ENCODE measurements at regions not wholly inside any gene's neighbourhood (a gene's known extent, or its start where the extent isn't known, plus 50 kb on each side); places are given as distances from the start of the nearest gene placed in this dataset.
A peak's percentile ranks its signal among the peaks of the same experiment; 100 is the strongest.
"Not testable (repeated sequence)": the region's sequence is repeated elsewhere in the genome, so short reads cannot be mapped to it uniquely, and the experiment has no call there.

DNA sequence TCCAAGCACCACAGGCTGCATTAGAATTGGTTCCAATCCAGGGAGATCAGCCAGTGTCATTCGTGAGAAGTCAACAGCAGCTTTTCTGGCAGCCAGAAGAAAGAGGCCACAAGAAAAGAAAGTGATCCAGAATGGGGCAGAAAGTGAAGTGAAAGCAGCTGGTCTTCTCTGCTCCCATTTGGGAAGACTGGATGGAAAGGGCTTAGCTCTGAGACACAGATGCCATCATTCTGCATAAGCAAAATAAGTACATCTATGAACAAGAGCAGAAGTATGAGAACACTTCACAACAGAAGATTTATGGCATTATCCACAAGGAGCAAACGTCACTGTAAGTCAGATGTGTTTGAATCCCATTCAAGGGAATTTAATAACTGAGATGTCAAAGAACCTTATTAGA, 326.5 kb upstream of the ESRRG start:
- H3K36me3 ChIP-seq (ENCODE audit: insufficient read depth, low read length) = no peaks in the 10 kb centered on the region
- H3K4me1 ChIP-seq (ENCODE audit: control insufficient read depth, insufficient read depth, low read length) = no peaks in the 10 kb centered on the region
- H3K9ac ChIP-seq (ENCODE audit: low read depth, low read length) = no peak overlapping the region
- H3K4me3 ChIP-seq (ENCODE audit: low read length) = no peak overlapping the region
- H3K9me3 ChIP-seq (replicated peaks; ENCODE audit: low read length) = no peaks in the 10 kb centered on the region
- no peaks in the 10 kb centered on the region for H3K27me3 ChIP-seq (ENCODE audit: control insufficient read depth, insufficient read depth, low read length)
- no peak overlapping the region for H3K4me2 ChIP-seq (ENCODE audit: low read length)

DNA sequence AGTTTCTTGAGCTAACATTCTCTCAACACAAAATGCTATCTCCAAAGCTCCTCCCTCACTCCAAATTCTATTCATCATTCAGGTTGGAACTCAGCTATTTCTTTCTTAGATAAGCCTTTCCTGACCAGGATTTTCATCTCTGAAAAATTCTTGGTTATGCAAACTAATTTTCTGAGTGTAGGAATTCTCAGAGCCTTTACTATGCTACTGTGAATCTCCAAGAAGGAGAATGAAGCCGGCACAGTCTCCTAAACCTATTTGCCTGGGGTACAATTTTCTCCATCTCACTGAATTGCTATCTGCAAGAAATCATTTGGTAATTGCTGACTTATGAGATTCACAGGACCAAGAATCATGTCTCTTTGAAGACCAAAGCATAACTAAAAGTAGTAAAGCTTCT, 325.9 kb upstream of the ESRRG start:
- H3K36me3 ChIP-seq (ENCODE audit: insufficient read depth, low read length) = no peaks in the 10 kb centered on the region
- H3K4me2 ChIP-seq (ENCODE audit: low read length) = no peak overlapping the region
- H3K9me3 ChIP-seq (replicated peaks; ENCODE audit: low read length) = no peaks in the 10 kb centered on the region
- H3K27me3 ChIP-seq (ENCODE audit: control insufficient read depth, insufficient read depth, low read length) = no peaks in the 10 kb centered on the region
- H3K9ac ChIP-seq (ENCODE audit: low read depth, low read length) = no peak overlapping the region
- no peak overlapping the region for H3K4me3 ChIP-seq (ENCODE audit: low read length)
- H3K4me1 ChIP-seq (ENCODE audit: control insufficient read depth, insufficient read depth, low read length) = no peaks in the 10 kb centered on the region

DNA sequence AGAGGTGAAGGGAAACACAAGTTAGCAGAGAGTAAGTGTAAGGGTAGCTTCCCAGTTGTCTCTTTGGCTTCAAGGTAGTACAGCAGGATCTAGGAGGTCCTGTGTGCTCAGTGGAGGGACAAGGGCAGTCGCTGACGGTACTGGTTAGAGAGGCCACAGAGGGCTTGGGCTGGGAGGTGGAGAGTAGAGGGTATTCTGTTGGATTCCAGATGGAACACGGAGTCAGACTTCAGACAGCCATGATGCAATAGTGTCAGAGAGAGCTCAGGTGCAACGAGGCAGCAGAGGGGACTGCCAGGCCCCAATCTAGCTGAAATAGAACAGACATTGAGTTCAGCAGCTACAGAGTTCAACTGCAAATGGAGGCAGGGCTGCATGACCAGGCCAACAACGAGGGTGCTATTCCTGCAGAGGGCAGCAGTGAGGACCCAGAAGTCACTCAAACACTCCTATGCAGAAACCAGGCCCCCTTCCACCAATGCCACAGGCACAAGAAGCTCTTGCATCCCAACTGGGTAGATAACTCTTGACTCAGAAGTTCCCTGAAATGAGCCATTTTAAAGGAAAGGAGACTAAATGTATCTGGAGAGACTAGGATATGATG, 325.0 kb upstream of the ESRRG start:
- Histone ChIP-seq H3K9me3 (replicated peaks; ENCODE audit: low read length) (no peaks in the 10 kb centered on the region), H3K27me3 (ENCODE audit: control insufficient read depth, insufficient read depth, low read length) (no peaks in the 10 kb centered on the region), H3K4me2 (ENCODE audit: low read length) (no peak overlapping the region), H3K4me3 (ENCODE audit: low read length) (no peak overlapping the region), H3K9ac (ENCODE audit: low read depth, low read length) (no peak overlapping the region), H3K4me1 (ENCODE audit: control insufficient read depth, insufficient read depth, low read length) (no peaks in the 10 kb centered on the region), H3K36me3 (ENCODE audit: insufficient read depth, low read length) (no peaks in the 10 kb centered on the region)

DNA sequence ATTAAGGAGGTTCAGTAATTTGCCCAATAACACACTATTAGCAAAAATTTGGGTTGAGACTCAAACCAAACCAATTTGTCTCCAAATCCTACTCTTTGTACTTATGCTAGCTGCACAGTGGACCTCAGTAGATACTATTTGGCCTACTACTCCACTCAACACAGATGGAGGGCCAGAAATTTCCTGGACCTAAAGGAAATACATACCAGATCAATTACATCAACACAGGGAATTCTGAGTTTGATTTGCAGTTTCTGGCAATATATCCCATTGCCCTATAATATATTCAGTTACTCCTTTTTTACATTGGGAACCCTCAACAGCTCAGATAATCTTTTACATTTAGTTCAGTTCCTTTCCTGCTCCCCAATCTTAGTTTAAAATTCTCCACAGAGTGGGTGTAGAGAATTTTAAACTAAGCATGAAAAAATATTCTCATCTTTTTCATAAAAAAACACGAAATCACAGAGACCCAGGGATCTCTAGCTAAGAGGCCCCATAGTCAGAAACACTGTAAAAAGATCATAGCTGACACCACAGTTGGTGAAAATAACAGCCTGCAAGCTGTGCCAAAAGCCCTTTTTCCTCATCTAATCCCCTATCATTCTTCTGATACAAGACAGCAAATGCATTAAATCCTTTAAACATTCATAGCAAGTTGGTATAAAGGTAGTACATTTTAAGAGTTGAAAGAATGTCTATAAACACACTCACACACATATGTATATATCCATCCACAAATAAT, 317.7 kb upstream of the ESRRG start:
- Histone ChIP-seq H3K4me3 (ENCODE audit: low read length) (no peak overlapping the region), H3K36me3 (ENCODE audit: insufficient read depth, low read length) (no peaks in the 10 kb centered on the region), H3K27me3 (ENCODE audit: control insufficient read depth, insufficient read depth, low read length) (no peaks in the 10 kb centered on the region), H3K4me1 (ENCODE audit: control insufficient read depth, insufficient read depth, low read length) (peaks cover 4% of the 10 kb centered on the region), H3K4me2 (ENCODE audit: low read length) (no peak overlapping the region), H3K9me3 (replicated peaks; ENCODE audit: low read length) (no peaks in the 10 kb centered on the region), H3K9ac (ENCODE audit: low read depth, low read length) (no peak overlapping the region)

DNA sequence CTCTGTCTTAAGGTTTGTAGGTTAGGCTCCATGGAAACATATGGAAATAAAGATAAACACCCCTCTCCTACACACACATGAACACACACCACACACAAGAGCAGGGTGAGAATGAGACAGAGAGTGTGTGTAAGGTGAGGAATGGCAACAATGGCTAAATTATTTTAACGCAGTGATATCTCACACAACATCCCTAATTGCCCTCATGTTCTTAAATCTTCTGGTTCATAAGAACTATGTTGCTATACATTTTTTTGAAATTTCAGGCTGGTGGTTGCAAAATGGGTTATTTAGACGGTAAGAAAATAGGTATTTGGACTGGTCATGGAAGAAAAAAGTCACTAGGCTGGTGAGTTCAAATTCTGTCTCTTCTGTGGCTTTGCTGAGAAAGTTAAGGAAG, 316.7 kb upstream of the ESRRG start:
- Histone ChIP-seq H3K36me3 (ENCODE audit: insufficient read depth, low read length) (no peaks in the 10 kb centered on the region), H3K4me1 (ENCODE audit: control insufficient read depth, insufficient read depth, low read length) (peaks cover 4% of the 10 kb centered on the region), H3K27me3 (ENCODE audit: control insufficient read depth, insufficient read depth, low read length) (no peaks in the 10 kb centered on the region), H3K4me3 (ENCODE audit: low read length) (no peak overlapping the region), H3K4me2 (ENCODE audit: low read length) (no peak overlapping the region), H3K9me3 (replicated peaks; ENCODE audit: low read length) (no peaks in the 10 kb centered on the region), H3K9ac (ENCODE audit: low read depth, low read length) (no peak overlapping the region)

DNA sequence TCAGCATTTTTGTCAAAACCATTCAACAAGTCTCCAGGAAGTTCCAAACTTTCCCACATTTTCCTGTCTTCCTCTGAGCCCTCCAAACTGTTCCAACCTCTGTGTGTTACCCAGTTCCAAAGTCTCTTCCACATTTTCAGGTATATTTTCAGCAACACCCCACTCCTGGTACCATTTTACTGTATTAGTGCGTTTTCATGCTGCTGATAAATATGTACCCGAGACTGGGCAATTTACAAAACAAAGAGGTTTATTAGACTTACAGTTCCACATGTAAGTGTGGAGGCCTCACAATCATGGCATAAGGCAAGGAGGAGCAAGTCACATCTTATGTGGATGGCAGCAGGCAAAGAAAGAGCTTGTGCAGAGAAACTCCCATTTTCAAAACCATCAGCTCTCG, 315.9 kb upstream of the ESRRG start:
- not testable (repeated sequence) for H3K4me3 ChIP-seq (ENCODE audit: low read length); H3K4me2 ChIP-seq (ENCODE audit: low read length); H3K4me1 ChIP-seq (ENCODE audit: control insufficient read depth, insufficient read depth, low read length)

DNA sequence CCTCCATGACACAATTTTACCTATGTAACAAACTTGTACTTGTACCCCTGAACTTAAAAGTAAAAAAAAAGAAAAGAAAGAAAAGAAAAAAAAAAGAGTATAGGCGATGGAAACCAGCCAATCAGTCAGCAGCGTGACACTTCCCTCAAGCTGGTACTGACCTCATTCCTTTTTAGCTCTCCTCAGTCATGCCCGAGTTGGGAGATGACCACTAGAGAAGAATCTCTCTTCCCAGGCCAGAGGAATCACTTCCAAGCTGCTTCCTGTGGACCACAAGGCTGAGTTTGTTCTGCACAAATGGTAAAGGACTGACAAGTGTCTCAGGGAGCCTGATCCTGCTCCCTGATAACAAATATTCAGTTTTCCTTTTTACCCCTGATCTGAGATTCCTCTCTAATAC, 313.5 kb upstream of the ESRRG start:
- Histone ChIP-seq H3K4me2 (ENCODE audit: low read length) (no peak overlapping the region), H3K4me3 (ENCODE audit: low read length) (no peak overlapping the region)

More for the DNA sequence above, 315.9 kb upstream of the ESRRG start:
- not testable (repeated sequence) for H3K36me3 ChIP-seq (ENCODE audit: insufficient read depth, low read length); H3K9me3 ChIP-seq (replicated peaks; ENCODE audit: low read length); H3K9ac ChIP-seq (ENCODE audit: low read depth, low read length); H3K27me3 ChIP-seq (ENCODE audit: control insufficient read depth, insufficient read depth, low read length)

DNA sequence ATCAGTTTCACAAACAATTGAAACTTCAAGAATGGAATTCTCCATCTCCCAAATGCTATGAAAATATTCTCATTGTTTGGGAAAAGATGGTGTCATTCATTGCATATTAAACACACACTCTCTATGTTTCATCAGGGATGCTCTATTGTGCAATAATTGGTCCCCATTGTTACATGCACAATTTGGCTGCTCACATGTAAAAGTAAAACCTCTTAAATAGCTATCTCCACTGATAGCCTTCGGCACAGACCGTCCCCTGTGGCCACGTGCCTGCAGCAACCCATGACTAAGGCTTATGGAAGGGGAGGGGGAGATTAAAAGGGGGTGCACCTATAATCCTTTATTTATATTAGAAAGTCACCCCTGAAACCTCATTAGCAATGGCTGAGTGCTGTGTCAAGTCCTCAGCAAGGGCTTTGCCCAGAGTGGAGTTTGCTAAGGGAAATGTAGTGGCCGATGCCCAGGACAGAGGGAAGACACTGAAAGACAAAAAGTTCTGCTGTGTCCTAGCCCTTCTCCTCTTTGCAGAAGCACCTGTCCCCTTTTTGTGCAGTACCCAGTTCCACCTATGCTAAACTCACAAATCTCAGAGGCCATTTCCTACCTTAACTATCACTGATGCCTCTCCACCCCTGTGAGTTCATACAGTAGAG, 309.6 kb upstream of the ESRRG start:
- H3K36me3 ChIP-seq (ENCODE audit: insufficient read depth, low read length) = no peaks in the 10 kb centered on the region
- H3K4me1 ChIP-seq (ENCODE audit: control insufficient read depth, insufficient read depth, low read length) = peaks cover 16% of the 10 kb centered on the region
- no peak overlapping the region for H3K9ac ChIP-seq (ENCODE audit: low read depth, low read length)
- H3K4me3 ChIP-seq (ENCODE audit: low read length) = no peak overlapping the region
- no peaks in the 10 kb centered on the region for H3K27me3 ChIP-seq (ENCODE audit: control insufficient read depth, insufficient read depth, low read length)
- no peaks in the 10 kb centered on the region for H3K9me3 ChIP-seq (replicated peaks; ENCODE audit: low read length)
- H3K4me2 ChIP-seq (ENCODE audit: low read length) = no peak overlapping the region

More for the DNA sequence above, 313.5 kb upstream of the ESRRG start:
- no peaks in the 10 kb centered on the region for H3K36me3 ChIP-seq (ENCODE audit: insufficient read depth, low read length)
- H3K4me1 ChIP-seq (ENCODE audit: control insufficient read depth, insufficient read depth, low read length) = peaks cover 4% of the 10 kb centered on the region
- no peaks in the 10 kb centered on the region for H3K9me3 ChIP-seq (replicated peaks; ENCODE audit: low read length)
- no peaks in the 10 kb centered on the region for H3K27me3 ChIP-seq (ENCODE audit: control insufficient read depth, insufficient read depth, low read length)
- no peak overlapping the region for H3K9ac ChIP-seq (ENCODE audit: low read depth, low read length)

DNA sequence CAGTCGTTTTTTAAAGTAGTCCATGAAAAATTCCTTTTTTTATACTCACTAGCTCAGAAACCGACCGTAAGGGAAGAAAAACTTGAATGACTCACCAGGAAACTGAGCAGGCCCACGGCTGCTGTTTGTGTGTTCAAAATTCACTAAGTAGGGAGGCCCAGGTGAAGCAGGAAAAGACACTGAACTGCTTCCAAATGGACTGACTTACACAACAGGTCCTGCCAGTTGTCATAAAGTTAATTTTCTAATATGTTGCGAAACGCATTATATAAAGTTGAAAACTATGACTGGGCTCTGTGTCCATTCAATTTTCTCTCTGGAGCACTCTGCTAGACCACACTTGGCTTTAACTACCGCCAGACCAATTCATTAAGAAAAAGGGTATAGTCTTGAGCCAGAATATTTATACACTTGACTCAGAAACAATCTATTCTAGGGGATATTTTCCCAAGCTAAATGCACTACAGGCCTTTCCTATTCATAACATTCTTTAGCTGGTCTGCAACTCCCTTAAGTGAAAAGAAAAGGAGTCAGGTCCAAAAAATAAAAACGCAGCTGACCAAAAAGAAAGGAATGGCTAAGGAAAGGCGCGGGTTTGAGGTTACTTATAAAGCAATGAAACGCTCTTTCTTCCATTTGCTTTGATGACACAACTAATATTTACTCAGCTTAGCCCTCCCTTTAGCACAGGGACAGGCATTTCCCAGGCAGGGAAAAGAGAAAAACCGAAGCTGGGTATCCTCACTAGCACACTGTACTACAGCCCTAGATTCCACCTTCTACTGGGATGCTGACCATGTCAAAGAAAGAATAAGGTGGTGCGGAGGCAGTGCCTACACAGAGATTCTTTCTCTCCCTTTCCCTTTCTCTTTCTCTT, 306.3 kb upstream of the ESRRG start:
- Histone ChIP-seq H3K27me3 (ENCODE audit: control insufficient read depth, insufficient read depth, low read length) (no peaks in the 10 kb centered on the region), H3K9me3 (replicated peaks; ENCODE audit: low read length) (no peaks in the 10 kb centered on the region), H3K4me2 (ENCODE audit: low read length) (peak overlapping the region; percentile 69), H3K9ac (ENCODE audit: low read depth, low read length) (peak overlapping the region; percentile 18), H3K36me3 (ENCODE audit: insufficient read depth, low read length) (no peaks in the 10 kb centered on the region), H3K4me1 (ENCODE audit: control insufficient read depth, insufficient read depth, low read length) (peaks cover 16% of the 10 kb centered on the region), H3K4me3 (ENCODE audit: low read length) (no peak overlapping the region)

DNA sequence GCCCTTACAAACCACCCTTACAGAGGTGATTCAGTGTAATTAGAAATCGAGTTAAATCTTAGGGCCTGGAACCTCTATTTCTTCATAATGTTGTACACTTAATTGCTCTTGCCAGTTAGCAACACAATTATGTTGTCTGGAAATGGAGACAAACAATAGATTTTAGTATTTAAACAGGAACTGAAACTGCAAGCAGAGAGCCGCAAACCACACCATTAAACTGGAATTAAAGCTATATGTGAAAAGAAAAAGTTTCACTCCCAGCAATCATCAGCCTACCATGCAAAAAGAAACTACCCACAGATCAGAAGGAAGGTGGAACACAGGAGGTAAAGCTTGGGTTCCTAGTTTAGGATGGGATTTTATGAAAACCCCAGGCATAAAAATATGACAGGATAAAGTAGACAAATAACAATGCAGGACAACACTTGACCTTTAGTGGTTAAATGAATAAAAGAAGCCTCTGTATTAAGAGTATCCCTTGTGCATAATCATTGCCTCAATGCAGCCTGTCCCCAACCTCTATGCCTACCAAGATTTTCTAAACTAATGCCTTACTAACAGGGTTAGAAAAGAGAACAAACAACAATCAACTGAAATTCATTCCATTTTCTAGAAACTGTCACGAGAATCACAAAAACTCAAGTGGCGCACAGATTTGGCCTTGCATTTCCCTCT, 304.3 kb upstream of the ESRRG start:
- Histone ChIP-seq H3K9me3 (replicated peaks; ENCODE audit: low read length) (no peaks in the 10 kb centered on the region), H3K4me3 (ENCODE audit: low read length) (no peak overlapping the region), H3K4me1 (ENCODE audit: control insufficient read depth, insufficient read depth, low read length) (peaks cover 16% of the 10 kb centered on the region), H3K9ac (ENCODE audit: low read depth, low read length) (no peak overlapping the region), H3K36me3 (ENCODE audit: insufficient read depth, low read length) (no peaks in the 10 kb centered on the region), H3K27me3 (ENCODE audit: control insufficient read depth, insufficient read depth, low read length) (no peaks in the 10 kb centered on the region), H3K4me2 (ENCODE audit: low read length) (no peak overlapping the region)

DNA sequence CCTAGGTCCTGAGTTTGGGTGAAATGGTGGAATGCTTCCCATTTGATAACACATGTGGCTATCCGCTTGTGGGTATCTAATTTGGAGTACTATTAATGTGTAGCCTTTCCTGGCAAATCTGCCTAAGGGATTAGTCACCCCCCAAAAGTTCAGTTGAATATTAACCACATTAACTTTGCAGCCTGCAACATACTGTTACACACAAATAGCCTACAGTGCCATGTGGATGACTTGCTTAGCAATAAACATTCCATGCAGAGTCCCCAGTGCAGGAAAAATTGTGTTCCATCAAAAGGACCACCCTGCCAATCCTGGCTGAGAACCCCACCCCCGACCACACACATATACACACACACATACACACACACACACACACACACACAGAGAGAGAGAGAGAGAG, 303.3 kb upstream of the ESRRG start:
- no peaks in the 10 kb centered on the region for H3K36me3 ChIP-seq (ENCODE audit: insufficient read depth, low read length)
- H3K9me3 ChIP-seq (replicated peaks; ENCODE audit: low read length) = no peaks in the 10 kb centered on the region
- H3K4me1 ChIP-seq (ENCODE audit: control insufficient read depth, insufficient read depth, low read length) = peaks cover 16% of the 10 kb centered on the region
- no peaks in the 10 kb centered on the region for H3K27me3 ChIP-seq (ENCODE audit: control insufficient read depth, insufficient read depth, low read length)
- H3K4me3 ChIP-seq (ENCODE audit: low read length) = no peak overlapping the region
- no peak overlapping the region for H3K4me2 ChIP-seq (ENCODE audit: low read length)
- no peak overlapping the region for H3K9ac ChIP-seq (ENCODE audit: low read depth, low read length)

Data from skeletal muscle satellite cell (primary cell).